Mucosa of descending colon (tissue), 3 donors: ENCODE measurements at regions not wholly inside any gene's neighbourhood (a gene's known extent, or its start where the extent isn't known, plus 50 kb on each side); places are given as distances from the start of the nearest gene placed in this dataset.

Experiments used
- ATAC-seq: fragments of 200-7000 bp; cut with Tn5 transposase; one replicate; pipeline ENCODE4 v1.9.1; 2020; ENCODE audit warnings: mild to moderate bottlenecking, moderate library complexity
- DNase-seq, 3 donors: peaks; one replicate each; pipeline ENCODE4 v3.0.0-alpha.2; 2020
- H3K36me3 ChIP-seq: fragments of 200-600 bp; one replicate; pipeline ENCODE4 v1.8.0; 2021; ENCODE audit warnings: low read depth, mild to moderate bottlenecking
- H3K4me1 ChIP-seq: fragments of 200-600 bp; one replicate; pipeline ENCODE4 v1.8.0; 2021; ENCODE audit warnings: low read depth, mild to moderate bottlenecking
- H3K4me3 ChIP-seq: fragments of 200-600 bp; one replicate; pipeline ENCODE4 v1.8.0; 2021; ENCODE audit warnings: mild to moderate bottlenecking
- H3K9me3 ChIP-seq: fragments of 200-600 bp; one replicate; pipeline ENCODE4 v1.8.0; 2021; ENCODE audit warnings: mild to moderate bottlenecking
- intact Hi-C, 2 donors: fragments of 100-400 bp; cut with DNase I in 1 of 2; cut with micrococcal nuclease in 1 of 2; formaldehyde crosslinking; loops; one replicate each; pipeline versions ENCODE4 v1.11.0 to v1.11.1; 2022; cut with DNase I, micrococcal nuclease
- TF ChIP-seq, protein P1 (sequence below): fragments of 200-600 bp; IDR thresholded peaks from one replicate; pipeline ENCODE4 v1.8.0; 2022; ENCODE audit warnings: antibody characterized with exemption, mild to moderate bottlenecking
- donor health status: DM: no; HTN: no; CAD: no; lungs with moderate emphysema.
- donor health status: DM: no; HTN: no; CAD: no.
- donor health status: DM: no; HTN: yes; CAD: no.

GRCh38 chr11:92837595-92837994 is 131.9 kb upstream of the MTNR1B start:
- TF ChIP-seq, protein P1, sequence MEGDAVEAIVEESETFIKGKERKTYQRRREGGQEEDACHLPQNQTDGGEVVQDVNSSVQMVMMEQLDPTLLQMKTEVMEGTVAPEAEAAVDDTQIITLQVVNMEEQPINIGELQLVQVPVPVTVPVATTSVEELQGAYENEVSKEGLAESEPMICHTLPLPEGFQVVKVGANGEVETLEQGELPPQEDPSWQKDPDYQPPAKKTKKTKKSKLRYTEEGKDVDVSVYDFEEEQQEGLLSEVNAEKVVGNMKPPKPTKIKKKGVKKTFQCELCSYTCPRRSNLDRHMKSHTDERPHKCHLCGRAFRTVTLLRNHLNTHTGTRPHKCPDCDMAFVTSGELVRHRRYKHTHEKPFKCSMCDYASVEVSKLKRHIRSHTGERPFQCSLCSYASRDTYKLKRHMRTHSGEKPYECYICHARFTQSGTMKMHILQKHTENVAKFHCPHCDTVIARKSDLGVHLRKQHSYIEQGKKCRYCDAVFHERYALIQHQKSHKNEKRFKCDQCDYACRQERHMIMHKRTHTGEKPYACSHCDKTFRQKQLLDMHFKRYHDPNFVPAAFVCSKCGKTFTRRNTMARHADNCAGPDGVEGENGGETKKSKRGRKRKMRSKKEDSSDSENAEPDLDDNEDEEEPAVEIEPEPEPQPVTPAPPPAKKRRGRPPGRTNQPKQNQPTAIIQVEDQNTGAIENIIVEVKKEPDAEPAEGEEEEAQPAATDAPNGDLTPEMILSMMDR = no peak

DNA sequence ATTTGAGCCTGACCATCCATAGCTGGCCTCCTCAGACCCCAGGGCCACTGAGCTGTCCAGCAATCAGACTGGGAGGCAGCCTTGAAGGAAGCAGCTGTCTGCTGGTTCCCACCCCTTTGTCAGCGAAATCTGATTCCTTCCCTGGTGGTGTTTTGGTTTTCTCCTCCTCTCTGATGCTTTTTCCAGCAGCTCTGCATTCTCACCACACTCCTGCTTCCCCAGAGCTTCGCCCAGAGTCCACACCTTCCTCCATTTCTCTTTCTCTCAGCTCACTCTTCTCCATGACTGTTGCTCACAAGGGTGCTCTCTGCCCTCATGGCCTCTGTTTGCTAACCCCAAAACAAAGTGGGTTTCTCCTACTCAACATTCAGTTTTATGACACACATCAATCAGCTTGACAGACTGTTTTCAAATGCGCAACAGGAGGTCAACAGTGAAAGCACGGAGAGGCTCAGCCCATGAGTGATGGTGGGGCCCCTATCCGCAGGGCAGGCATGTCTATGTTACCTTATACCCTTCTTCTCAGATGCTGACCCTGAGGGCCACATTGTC is 130.6 kb upstream of the MTNR1B start:
- intact Hi-C loops = no loop called here
- DNase-seq = no peak
- Histone ChIP-seq H3K4me1 (peaks cover 4% of the 10 kb centered on the region), H3K9me3 (no peaks in the 10 kb centered on the region), H3K36me3 (no peaks in the 10 kb centered on the region), H3K4me3 (no peak overlapping the region)
- no peak for ATAC-seq
- TF ChIP-seq, protein P1 = no peak

More at GRCh38 chr11:92837595-92837994, 131.9 kb upstream of the MTNR1B start:
- ATAC-seq = peak; percentile 45
- no peaks in the 10 kb centered on the region for H3K4me1 ChIP-seq
- no peaks in the 10 kb centered on the region for H3K9me3 ChIP-seq
- intact Hi-C loops = no loop called here
- no peak overlapping the region for H3K4me3 ChIP-seq
- H3K36me3 ChIP-seq = no peaks in the 10 kb centered on the region
- DNase-seq = no peak

- H3K4me3 ChIP-seq = no peak overlapping the region
- TF ChIP-seq, protein P1 = no peak
- intact Hi-C loops = no loop called here
- H3K36me3 ChIP-seq = no peaks in the 10 kb centered on the region
- no peak for DNase-seq
- no peak for ATAC-seq
- no peaks in the 10 kb centered on the region for H3K9me3 ChIP-seq
- peaks cover 4% of the 10 kb centered on the region for H3K4me1 ChIP-seq
These were observed 130.0 kb upstream of the MTNR1B start for GRCh38 chr11:92839450-92839849.

DNA sequence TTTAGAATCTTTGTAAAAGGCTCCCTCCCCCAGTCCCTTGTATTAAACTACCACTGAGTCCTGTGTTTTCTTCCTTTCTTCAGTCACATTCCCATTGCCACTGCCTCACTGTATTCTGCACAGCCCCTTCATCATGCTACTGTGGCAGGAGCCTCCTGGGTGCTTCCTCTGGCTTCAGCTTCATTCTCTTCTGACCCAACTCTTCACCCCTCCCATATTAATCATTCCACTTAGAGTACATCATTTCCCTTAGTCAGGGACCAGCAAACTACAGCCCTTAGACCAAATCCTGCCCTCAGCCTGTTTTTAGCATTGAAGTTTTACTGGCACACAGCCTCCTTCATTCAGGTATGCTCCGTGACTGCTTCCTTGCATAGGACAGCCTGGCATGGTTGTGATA is 127.7 kb upstream of the MTNR1B start:
- intact Hi-C loops = no loop called here
- no peak for DNase-seq
- H3K9me3 ChIP-seq = no peaks in the 10 kb centered on the region
- no peak for ATAC-seq
- peaks cover 24% of the 10 kb centered on the region for H3K4me1 ChIP-seq
- H3K36me3 ChIP-seq = no peaks in the 10 kb centered on the region
- H3K4me3 ChIP-seq = no peak overlapping the region
- TF ChIP-seq, protein P1 = no peak

GRCh38 chr11:92843455-92843854 is 126.0 kb upstream of the MTNR1B start:
- intact Hi-C loops = no loop called here
- no peak overlapping the region for H3K4me3 ChIP-seq
- ATAC-seq (peak; percentile 64), DNase-seq (peak in 1 of 3 donors; percentile 40)
- peaks cover 31% of the 10 kb centered on the region for H3K4me1 ChIP-seq
- TF ChIP-seq, protein P1 = no peak
- no peaks in the 10 kb centered on the region for H3K9me3 ChIP-seq
- no peaks in the 10 kb centered on the region for H3K36me3 ChIP-seq

DNA sequence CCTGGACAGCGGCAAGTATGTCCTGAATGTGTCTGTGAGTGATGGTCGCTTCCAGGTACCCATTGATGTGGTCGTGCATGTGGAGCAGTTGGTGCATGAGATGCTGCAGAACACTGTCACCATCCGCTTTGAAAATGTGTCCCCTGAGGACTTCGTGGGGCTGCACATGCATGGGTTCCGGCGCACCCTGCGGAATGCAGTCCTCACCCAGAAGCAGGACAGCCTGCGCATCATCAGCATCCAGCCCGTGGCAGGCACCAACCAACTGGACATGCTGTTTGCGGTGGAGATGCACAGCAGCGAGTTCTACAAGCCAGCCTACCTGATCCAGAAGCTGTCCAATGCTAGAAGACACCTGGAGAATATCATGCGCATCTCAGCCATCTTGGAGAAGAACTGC is 125.3 kb upstream of the MTNR1B start:
- Histone ChIP-seq H3K9me3 (no peaks in the 10 kb centered on the region), H3K4me3 (no peak overlapping the region), H3K4me1 (peaks cover 31% of the 10 kb centered on the region), H3K36me3 (no peaks in the 10 kb centered on the region)
- intact Hi-C loops = no loop called here
- no peak for ATAC-seq
- DNase-seq = peak in 1 of 3 donors; percentile 41
- TF ChIP-seq, protein P1 = no peak
